OCI-LY1 (cell line): ENCODE measurements at regions not wholly inside any gene's neighbourhood (a gene's known extent, or its start where the extent isn't known, plus 50 kb on each side); places are given as distances from the start of the nearest gene placed in this dataset.

ENCODE experiments used
- H2AFZ ChIP-seq: fragments of 200-600 bp; sonication (generic), shearing (Covaris generic); 2 replicates; pipeline ENCODE4 v1.6.0; 2014; ENCODE audit warnings: antibody characterized with exemption, mild to moderate bottlenecking, low read length
- H3F3A ChIP-seq: fragments of 200-600 bp; sonication (generic), shearing (Covaris generic); 2 replicates; pipeline ENCODE4 v1.6.0; 2014; ENCODE audit warnings: mild to moderate bottlenecking, antibody characterized with exemption, low read length, moderate library complexity; ENCODE audit not compliant: insufficient read depth
- H3K27ac ChIP-seq: fragments of 200-600 bp; sonication (generic); 2 replicates; pipeline ENCODE4 v1.5.1; 2014; ENCODE audit warnings: low read length, mixed run types, mild to moderate bottlenecking, low read depth; ENCODE audit not compliant: poor library complexity, severe bottlenecking
- H3K27me3 ChIP-seq: fragments of 200-600 bp; sonication (generic); 2 replicates; pipeline ENCODE4 v1.6.0; 2014; ENCODE audit warnings: antibody characterized with exemption, mild to moderate bottlenecking, low read length, moderate library complexity; ENCODE audit not compliant: insufficient read depth
- H3K36me3 ChIP-seq: fragments of 200-600 bp; sonication (generic); 2 replicates; pipeline ENCODE4 v1.6.1; 2014; ENCODE audit warnings: mild to moderate bottlenecking, antibody characterized with exemption, low read length, moderate library complexity, mixed read lengths; ENCODE audit not compliant: insufficient read depth
- H3K4me1 ChIP-seq: fragments of 200-600 bp; sonication (generic); 2 replicates; pipeline ENCODE4 v1.5.1; 2014; ENCODE audit warnings: mild to moderate bottlenecking, low read length, moderate library complexity; ENCODE audit not compliant: insufficient read depth, severe bottlenecking
- H3K4me2 ChIP-seq: fragments of 200-600 bp; sonication (generic), shearing (Covaris generic); 2 replicates; pipeline ENCODE4 v1.6.1; 2014; ENCODE audit warnings: low read length
- H3K4me3 ChIP-seq: fragments of 200-600 bp; sonication (generic); 2 replicates; pipeline ENCODE4 v1.5.1; 2014; ENCODE audit warnings: low read length, low read depth, mild to moderate bottlenecking, mixed read lengths; ENCODE audit not compliant: poor library complexity, severe bottlenecking
- H3K79me2 ChIP-seq: fragments of 200-600 bp; shearing (Covaris generic); 2 replicates; pipeline ENCODE4 v1.6.1; 2016; ENCODE audit warnings: mixed run types, low read length, mixed read lengths; ENCODE audit not compliant: insufficient read depth
- H3K9ac ChIP-seq: fragments of 200-600 bp; sonication (generic), shearing (Covaris generic); 2 replicates; pipeline ENCODE4 v1.6.1; 2014; ENCODE audit warnings: mild to moderate bottlenecking, low read length, mixed read lengths
- H3K9me2 ChIP-seq: fragments of 200-600 bp; sonication (generic), shearing (Covaris generic); 2 replicates; pipeline ENCODE4 v1.6.1; 2014; ENCODE audit warnings: low read depth, mild to moderate bottlenecking, low read length, mixed read lengths
- H3K9me3 ChIP-seq: fragments of 200-600 bp; shearing (Covaris generic); 2 replicates; pipeline ENCODE4 v1.6.1; 2014; ENCODE audit warnings: low read length, mixed read lengths
- H4K20me1 ChIP-seq: fragments of 200-600 bp; sonication (generic), shearing (Covaris generic); 2 replicates; pipeline ENCODE4 v1.6.0; 2016; ENCODE audit warnings: mild to moderate bottlenecking, low read length; ENCODE audit not compliant: insufficient read depth
- CTCF ChIP-seq: fragments of 200-600 bp; sonication (generic), shearing (Covaris generic); IDR thresholded peaks from 2 replicates; pipeline ENCODE4 v1.5.1; 2017; ENCODE audit warnings: mild to moderate bottlenecking, antibody characterized with exemption, low read length, moderate library complexity, mixed read lengths
- EZH2 ChIP-seq: fragments of 200-600 bp; sonication (generic), shearing (Covaris generic); IDR thresholded peaks from 2 replicates; pipeline ENCODE4 v1.8.0; 2017; ENCODE audit warnings: borderline replicate concordance, mixed run types, mild to moderate bottlenecking, antibody characterized with exemption, low read length, moderate library complexity, mixed read lengths

DNA sequence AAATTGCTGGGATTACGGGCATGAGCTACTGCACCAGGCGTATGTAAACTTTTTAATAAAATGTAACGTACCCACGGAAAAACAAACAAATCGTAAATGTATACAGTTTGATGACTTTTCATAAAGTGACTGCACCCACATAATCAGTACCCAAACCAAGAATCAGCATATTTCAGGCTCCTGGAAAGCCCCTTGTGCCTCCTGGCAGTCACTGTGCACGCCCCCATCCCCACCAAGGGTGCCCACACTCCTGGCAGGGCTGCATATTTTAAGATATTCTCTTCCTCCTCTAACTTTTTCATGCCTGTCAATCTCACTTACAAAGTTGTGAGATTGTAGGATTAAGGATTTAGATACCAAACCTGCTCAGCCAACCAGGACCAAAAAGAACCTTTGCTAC lies 305.5 kb downstream of the SHQ1 start:
- H3K9me2 ChIP-seq: no peaks in the 10 kb centered on the region
- H2AFZ ChIP-seq: no peak overlapping the region

DNA sequence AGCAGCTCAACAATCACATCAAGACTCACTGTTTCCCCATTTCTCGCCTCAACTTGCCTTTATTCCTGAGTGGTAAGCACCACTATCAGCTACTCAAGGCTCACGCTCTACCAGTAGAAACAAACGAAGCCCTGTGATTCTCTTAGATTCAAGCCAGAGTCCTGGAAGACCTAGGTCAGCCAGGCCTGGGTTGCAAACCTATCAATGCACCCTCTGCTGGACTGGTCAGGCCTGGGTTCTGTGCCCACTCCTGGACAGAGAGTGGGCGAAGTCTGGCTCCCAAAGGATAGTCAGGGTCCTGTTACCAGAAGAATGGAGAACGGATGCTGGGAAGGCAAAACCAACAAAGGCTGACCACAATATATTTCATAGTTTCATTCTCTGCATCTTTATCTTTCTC lies 308.4 kb downstream of the SHQ1 start:
- TF ChIP-seq CTCF (no peak), EZH2 (no peak)
- no peak overlapping the region for H3K4me2 ChIP-seq
- H3K27me3 ChIP-seq: no peaks in the 10 kb centered on the region
- H3K4me1 ChIP-seq: no peaks in the 10 kb centered on the region
- no peaks in the 10 kb centered on the region for H3K9me3 ChIP-seq
- no peak overlapping the region for H2AFZ ChIP-seq
- no peak overlapping the region for H3K4me3 ChIP-seq
- H4K20me1 ChIP-seq: no peaks in the 10 kb centered on the region
- no peaks in the 10 kb centered on the region for H3K9me2 ChIP-seq
- H3K79me2 ChIP-seq: no peaks in the 10 kb centered on the region
- no peaks in the 10 kb centered on the region for H3F3A ChIP-seq
- no peaks in the 10 kb centered on the region for H3K36me3 ChIP-seq
- H3K9ac ChIP-seq: no peak overlapping the region
- H3K27ac ChIP-seq: no peak overlapping the region

More for the DNA sequence above, 305.5 kb downstream of the SHQ1 start:
- no peaks in the 10 kb centered on the region for H3F3A ChIP-seq
- H3K36me3 ChIP-seq: no peaks in the 10 kb centered on the region
- H4K20me1 ChIP-seq: no peaks in the 10 kb centered on the region
- H3K27ac ChIP-seq: no peak overlapping the region
- H3K9me3 ChIP-seq: no peaks in the 10 kb centered on the region
- no peaks in the 10 kb centered on the region for H3K27me3 ChIP-seq
- no peak overlapping the region for H3K9ac ChIP-seq
- H3K79me2 ChIP-seq: no peaks in the 10 kb centered on the region
- TF ChIP-seq CTCF (no peak), EZH2 (no peak)
- no peak overlapping the region for H3K4me3 ChIP-seq
- no peak overlapping the region for H3K4me2 ChIP-seq
- no peaks in the 10 kb centered on the region for H3K4me1 ChIP-seq

- no peak overlapping the region for H3K27ac ChIP-seq
These were observed 310.0 kb downstream of the SHQ1 start for GRCh38 chr3:72538070-72538745.

More at GRCh38 chr3:72538070-72538745, 310.0 kb downstream of the SHQ1 start:
- H3K27me3 ChIP-seq: no peaks in the 10 kb centered on the region
- no peak overlapping the region for H2AFZ ChIP-seq
- no peak overlapping the region for H3K9ac ChIP-seq
- H3K4me2 ChIP-seq: no peak overlapping the region
- H3K36me3 ChIP-seq: no peaks in the 10 kb centered on the region
- H3K4me3 ChIP-seq: no peak overlapping the region
- no peaks in the 10 kb centered on the region for H3F3A ChIP-seq
- no peaks in the 10 kb centered on the region for H3K4me1 ChIP-seq
- H3K9me2 ChIP-seq: no peaks in the 10 kb centered on the region
- no peaks in the 10 kb centered on the region for H3K9me3 ChIP-seq
- TF ChIP-seq EZH2: no peak
- no peak for TF ChIP-seq CTCF
- H4K20me1 ChIP-seq: no peaks in the 10 kb centered on the region
- no peaks in the 10 kb centered on the region for H3K79me2 ChIP-seq
